Fibroblast of skin of right quadriceps (primary cell): ENCODE measurements at regions not wholly inside any gene's neighbourhood (a gene's known extent, or its start where the extent isn't known, plus 50 kb on each side); places are given as distances from the start of the nearest gene placed in this dataset.
A peak's percentile ranks its signal among the peaks of the same experiment; 100 is the strongest.
"Not testable (repeated sequence)": the region's sequence is repeated elsewhere in the genome, so short reads cannot be mapped to it uniquely, and the experiment has no call there.

Source experiments
- DNase-seq: peaks from one replicate; pipeline ENCODE4 v3.0.0-alpha.2; 2013

DNA sequence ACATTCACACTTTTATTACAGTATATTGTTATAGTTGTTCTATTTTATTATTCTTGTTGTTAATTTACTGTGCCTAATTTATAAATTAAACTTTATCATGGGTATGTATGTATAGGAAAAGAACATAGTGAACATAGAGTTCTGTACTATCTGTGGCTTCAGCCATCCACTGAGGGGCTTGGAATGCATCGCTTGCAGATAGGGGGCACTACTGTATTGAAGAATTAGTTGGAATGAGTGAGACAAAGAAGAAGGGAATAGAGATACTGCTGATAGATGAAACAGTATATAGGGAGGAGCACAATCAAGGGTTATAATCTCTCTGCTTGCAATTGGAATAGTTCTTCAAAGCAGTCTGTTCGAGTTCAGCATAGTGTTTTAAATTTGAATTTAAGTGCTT is 432.2 kb downstream of the RAB38 start:
- no peak for DNase-seq

DNA sequence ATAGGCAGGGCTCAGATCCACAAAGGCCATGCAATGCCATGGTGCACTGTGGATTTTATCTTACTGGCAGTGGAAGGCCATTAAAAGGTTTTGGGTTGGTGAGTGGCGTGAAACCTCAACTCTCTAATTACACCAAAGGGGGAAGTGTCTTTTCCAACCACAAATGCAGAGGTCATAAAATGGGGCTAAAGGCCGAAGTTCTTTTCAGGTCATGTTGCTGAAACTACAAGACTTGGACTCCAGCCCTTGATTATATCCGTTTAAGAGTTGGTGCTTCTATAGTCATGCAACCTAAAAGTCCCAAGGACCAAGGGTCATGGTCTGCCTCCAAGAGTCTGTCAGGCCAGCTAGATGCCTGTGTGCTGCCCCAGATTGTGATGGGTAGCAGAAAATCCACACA is 434.3 kb downstream of the RAB38 start:
- no peak for DNase-seq

DNA sequence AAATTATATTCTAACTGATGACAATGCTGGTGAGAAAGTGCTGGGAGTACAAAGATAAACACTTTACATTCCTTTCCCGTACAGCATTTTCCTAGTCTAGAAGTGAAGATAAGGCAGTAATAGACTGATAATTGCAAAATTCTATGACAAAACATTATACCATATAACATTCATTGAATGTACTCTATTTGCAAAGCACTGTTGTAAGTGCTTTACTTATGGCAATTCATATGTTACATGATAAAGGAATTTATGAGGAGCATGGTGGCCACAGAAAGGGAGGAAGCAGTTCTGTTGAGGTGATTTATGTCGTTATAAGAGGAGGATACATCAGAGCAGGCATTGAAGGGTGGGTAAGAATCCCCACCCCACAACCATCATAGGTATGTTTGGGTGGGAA is 434.8 kb downstream of the RAB38 start:
- DNase-seq, result no peak

DNA sequence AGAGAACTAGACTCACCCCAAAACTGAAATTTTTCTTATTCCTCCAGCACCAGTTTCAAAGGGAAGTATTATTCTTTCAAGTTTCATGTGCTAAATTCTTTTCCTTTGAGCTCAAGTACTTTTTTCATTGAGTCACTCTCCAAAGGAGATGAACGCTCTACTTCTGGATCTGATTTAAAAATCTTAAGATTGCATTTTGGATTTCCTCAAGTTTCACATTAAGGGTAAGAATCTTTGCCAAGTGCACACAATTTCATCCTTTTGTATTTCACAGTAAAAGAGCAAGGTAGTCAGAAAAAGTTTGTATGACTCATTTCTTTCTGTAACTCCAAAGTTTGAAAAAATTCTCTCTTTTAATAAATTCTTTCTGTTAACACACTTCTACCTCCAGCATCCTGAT is 435.5 kb downstream of the RAB38 start:
- DNase-seq, result peak; percentile 43

DNA sequence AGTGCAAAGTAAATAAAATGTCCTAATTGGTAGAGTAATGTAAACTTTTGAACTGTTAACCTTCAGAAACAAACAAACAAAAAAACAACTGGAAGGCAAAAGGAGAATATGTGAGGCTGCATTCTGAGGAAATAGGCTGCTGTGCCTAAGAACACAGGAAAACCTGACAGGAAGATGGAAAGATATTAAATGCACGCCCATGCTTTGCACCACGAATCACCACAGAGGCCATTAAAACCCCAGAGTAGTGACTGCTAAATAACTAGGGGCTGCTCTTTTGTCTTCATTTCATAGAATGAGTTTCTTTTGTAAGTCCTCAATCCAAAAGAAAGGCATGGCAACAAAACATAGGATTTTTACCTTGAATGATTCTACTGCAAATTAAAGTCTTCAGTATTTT is 436.0 kb downstream of the RAB38 start:
- DNase-seq, result no peak

DNA sequence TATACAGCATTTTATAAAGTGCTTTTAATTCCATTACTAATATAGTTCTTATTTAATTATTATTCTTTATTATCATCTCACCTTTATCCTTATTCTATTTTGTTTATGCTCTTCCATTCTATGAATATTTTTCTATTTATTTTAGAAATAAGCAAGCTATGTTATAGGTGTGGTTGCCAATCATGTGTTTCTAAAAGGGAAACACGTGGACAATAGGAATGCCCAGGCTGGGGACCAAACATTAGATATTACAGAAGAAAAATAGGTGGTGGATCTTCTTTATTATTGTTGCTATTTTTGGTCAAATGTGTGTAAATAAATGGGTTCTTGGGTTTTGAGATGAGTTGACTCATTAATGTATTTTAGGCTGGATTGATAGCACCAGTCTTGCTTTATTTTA is 438.3 kb downstream of the RAB38 start:
- no peak for DNase-seq

DNA sequence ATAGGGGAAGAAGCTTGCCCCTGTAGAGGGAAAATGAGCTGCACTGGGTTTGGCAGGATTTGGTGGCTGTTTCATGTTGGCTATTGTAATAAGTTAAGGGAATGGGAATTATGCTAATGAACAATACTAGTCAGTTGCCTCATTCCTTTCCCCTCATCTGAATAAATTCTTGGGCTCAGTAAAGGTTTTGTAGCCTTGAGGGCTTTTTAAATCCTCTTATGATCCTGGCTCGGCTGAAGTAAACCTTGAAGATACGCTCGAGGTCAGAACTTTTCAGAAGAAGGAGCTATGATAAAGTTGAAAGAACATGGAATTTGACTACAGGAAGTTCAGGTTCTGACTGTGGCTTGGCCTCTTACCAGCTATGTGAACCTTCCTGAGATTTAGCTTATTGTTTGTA is 448.7 kb downstream of the RAB38 start:
- DNase-seq, result peak; percentile 12

DNA sequence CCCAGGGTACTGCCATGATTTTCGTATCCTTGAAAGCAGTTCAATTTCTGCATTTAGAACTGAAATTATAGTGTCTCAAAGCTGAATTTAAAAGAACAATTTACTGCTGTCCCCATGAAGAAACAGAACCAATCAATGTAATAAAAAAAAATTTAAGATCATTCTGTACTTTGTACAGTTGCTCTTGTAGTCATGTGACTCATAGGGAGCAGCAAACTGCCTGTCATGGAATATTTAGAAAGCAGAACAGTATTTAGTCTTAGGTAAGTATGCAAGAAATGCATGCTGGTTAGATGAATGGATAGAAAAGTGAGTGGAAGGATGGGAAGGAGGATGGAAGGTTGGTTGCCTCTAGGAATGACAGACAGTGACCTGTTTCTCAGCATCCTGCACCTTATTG is 450.9 kb downstream of the RAB38 start:
- DNase-seq, result no peak

DNA sequence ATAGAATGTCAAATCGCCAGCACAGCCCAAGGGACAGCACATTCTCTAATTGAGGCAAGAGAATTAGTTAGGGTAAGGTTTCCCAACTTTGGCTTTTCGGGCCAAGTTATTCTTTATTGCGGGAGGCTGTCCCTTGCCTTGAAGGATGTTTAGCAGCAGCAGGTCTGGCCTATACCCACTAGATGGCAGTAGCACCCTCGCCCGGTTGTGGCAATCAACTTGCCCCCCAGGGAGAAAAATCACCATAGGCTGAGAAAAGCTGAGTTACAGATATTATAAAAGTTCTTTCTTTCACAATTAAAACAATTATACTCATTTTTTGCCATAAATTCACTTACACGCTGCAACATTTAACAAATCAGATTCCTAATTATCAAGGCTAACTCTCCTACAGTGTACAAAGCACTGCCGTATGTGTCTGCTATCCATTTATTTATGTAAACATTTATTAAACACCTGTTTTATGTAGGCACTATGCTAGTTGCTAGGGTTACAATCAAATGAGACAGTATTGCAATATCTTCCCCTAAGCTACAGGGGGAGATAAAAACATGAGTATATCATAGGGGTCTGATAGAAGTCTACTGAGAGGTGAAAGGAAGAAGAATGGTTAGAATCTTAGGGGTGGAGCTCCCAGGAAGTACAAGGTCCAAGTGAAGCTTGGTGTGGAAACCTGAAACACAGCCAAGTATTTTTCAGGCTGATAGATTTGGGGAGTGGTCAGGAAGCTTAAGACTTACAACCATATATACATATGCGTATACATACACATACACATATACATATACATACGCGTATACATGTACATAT is 452.3 kb downstream of the RAB38 start:
- DNase-seq, result peak; percentile 8

DNA sequence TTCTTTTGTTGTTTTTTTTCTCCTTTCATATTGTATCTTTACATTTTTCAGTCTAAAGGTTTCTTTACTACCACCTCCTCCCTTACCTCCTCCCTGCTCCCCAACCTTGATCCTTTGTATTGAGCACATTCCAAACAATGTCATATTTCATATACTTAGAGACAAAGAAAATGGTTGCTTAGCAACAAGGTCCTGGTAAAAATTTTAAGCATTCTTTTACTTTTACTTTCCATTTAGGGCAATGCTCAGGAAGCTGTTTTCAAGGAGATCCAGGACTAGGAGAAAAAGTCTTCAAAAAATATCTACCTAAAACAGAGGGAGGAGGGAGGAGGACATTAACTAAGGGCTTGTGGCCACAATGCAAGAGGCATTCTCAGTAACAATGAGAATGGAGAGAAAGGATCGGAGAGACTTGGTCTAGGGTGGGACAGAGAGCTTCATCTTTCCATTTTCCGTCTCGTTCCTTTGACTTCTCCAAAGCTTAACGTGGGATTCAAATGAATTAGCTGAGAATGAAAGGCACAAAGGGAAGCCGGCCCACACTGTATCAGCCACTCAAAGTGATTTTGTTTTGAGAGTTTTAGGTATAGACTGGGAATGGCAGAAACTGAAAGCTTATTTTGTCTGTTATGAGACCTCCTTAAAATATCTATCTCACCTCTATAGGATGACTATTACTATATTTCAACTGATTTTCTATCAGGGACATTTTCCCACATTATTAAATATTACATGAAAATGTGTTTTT is 455.7 kb downstream of the RAB38 start:
- DNase-seq, result peak; percentile 4

DNA sequence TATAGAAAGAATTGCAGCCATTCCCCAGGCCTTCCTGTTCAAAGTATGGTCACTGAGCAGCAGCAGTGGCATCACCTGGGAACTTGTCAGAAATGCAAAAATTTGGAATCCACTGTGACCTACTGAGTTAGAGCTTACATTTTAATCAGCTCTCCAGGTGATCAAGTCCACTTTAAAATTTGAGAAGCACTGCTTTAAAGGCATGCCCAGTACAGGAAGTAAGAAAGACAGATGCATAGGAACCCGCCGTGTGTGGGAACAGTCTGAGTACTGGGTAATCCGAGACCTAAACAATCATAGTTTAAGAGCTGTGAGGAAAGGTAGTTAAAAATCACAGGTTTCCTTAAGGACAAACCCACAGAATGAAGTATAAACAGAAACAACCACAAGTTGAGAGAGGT is 462.4 kb downstream of the RAB38 start:
- DNase-seq, result no peak

DNA sequence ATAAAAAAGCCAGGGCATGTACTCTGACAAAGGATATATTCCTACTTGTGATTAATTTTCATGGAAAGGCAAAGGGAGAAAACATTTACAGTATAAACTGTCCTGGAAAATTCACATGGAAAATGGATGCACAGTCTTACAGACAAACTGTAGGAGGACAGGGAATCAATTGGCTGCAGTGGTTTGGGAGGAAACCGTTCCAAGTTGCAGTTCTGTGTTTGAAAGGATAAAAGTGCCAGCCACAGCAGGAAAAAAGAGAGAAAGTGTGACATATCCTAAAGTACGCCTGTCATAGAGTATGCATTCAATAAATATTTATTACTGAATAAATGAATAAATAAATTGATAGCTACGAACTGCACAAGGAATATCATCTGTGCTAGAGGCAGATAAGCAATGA is 462.9 kb downstream of the RAB38 start:
- DNase-seq, result no peak

DNA sequence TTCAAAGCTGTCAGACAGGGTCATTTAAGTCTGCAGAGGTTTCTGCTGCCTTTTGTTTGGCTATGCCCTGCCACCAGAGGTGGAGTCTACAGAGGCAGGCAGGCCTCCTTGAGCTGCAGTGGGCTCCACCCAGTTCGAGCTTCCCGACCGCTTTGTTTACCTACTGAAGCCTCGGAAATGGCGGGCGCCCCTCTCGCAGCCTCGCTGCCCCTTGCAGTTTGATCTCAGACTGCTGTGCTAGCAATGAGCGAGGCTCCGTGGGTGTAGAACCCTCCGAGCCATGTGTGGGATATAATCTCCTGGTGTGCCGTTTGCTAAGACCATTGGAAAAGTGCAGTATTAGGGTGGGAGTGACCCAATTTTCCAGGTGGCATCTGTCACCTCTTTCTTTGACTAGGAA is 471.7 kb downstream of the RAB38 start:
- not testable (repeated sequence) for DNase-seq

DNA sequence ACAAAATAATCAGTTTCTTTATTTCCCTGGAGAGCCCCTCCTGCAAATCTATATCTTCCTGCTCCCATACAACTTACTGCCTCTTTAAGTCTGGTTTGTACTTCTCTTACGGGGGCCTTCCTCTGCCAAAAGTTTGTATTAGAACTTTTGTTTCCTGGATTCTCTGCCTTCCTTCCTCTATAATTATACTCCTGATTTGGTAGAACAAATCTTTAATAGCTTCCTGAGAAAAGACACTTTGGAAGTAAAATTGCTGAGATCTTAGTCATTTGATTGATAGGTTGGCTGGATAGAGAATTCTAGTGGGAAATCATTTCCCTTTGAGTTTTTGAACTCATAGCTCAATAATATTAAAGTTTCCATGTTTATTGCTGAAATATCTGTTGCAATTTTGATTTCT is 499.2 kb downstream of the RAB38 start:
- no peak for DNase-seq

DNA sequence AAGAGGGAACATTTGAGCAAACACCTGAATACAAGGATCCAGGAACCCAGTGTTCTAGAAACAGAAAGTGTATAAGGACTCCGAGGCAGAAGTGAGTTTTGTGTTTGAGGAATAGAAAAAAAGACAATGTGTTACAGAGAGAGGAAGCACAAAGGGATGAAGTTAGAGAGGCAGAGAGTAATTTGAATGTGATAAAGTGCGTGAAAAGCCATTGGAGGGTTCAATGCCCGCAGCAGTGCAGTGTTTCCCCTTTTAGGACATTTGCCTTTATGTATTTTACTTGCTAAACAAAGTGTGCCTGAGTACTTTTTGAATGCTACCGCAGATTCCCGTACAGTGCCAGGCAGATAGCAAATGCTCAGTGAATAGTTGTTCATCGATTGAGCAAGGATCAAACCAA is 508.5 kb downstream of the RAB38 start:
- no peak for DNase-seq

DNA sequence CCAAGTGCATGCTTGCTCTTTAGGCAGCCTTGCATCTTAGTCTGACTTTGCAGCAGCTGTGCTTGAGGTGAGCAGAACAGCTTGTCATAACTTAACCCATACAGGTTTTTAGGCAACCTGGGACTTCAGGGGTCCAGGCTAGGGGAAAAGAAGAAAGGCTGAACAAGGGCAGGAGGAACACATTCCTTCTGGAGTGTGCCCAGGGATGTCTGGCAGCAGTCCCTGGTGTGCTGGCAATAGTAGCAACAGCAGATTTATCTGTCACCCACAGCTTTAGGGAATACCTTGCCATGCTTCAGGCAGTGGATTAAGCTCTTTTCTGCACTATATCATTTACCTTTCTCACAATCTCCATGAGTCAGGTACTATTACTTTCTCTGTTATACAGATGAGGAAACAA is 513.0 kb downstream of the RAB38 start:
- no peak for DNase-seq

DNA sequence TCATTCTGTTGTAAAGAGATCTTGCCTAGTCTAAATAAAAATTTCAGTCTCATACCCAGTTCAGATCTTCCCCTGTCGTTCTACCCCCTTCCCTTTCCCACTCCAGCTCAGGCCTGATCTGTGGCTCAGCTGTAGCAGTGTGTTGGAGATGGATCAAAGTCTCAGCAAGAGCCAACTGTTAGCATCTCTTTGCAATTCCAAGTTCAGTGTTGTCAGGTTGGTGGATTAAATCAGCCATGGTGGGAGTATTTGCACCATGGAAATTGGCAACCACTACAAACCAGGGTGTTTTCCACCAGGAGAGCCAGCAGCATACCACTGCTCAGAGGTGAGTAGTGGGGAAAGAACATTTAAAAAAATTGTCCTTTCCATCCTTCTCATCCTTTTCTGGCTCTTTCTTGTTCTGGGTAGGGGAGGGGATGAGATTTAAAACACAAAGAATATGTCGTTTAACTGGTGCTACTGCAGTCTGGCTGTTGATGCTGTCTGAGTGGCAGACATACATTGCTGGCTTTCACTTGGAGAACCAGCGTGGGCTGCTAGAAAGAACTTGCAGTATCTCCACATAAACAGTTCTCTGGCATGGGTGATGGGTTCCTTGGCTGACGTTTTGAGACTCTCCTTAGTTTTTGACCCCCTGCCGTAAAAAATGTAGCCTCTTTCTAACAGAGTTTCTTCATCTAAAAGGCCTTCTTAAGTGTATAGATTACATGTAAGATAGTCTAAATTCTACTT is 514.1 kb downstream of the RAB38 start:
- DNase-seq, result no peak

DNA sequence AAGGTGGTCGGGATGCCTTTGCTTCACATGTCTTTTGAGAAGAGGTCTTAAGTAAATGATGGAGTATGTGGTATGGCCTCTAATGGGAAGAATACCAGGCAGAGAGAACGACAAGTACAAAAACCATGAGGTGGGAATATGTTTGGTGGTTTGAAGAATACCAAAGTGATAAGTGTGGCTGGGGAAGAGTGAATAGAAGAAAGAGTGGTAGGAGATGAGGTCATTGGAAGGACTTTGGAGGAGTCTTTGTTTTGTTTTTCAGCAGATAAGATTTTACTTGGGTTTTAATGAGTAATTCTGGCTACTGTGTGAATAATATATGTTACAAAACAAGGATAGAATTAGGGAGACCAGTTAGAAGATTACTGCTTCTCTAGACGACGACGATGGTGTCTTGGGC is 515.4 kb downstream of the RAB38 start:
- DNase-seq, result no peak

DNA sequence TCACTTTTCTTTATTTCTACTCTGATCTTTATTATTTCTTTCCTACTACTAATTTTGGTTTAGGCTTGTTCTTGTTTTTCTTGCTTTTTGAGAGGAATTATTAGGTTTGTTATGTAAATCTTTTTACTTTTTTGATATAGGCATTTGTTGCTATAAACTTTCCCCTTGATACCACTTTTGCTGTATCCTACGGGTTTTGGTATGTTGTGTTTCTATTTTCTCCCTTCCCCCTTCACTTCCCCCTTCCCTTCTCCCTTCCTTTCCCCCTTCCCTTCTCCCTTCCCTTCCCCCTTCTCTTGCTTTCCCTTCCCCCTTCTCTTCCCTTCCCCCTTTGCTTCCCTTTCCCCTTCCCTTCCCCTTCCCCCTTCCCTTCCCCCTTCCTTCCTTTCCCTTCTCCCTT is 529.6 kb downstream of the RAB38 start:
- DNase-seq, result no peak

DNA sequence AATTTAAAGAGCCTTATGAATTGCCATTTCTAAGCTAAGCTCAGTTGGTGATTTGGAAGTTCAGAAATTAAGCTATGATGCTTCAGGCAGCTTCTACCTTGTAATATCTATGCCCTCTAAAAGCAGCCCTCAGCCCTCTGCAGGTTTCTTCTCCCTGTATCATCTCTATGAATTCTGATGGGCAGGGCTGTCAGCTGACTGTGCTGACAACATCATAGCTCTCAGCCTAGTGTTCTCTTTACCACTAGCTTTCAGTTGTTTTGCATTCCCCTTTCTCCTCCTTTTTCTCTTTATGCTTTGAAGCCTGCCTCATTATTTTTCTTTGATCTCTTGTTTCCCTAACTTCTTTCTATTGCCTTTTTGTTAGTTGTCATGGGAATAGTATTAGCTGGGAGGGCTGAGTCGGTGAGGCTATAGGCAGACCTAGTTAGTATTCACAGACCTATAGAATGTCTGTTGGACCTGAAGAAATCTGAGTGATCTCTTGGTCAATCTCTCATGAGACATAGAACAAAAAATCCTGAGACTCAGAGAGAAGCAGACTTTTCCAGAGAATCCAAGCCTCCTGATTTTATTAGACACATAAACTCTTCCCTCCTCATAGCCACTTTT is 535.4 kb downstream of the RAB38 start:
- DNase-seq, result no peak

DNA sequence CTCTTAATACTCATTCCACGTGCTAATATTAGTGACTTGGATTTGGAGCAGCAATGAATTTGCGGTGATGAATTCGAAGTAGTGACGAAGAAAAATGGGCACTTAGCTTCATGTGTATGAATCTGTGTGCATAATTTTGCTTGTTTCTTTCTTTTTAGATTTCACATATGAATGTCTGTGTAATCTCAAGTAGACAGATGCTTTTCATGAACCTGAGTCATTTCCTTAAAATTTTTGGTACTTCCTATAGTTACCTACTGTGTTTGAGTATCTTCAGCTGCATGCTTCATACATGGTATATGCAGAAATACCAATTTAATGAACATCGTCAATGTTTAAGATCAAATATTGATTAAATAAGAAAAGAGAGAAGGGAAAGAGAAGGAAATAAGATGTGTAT is 540.2 kb downstream of the RAB38 start:
- no peak for DNase-seq

DNA sequence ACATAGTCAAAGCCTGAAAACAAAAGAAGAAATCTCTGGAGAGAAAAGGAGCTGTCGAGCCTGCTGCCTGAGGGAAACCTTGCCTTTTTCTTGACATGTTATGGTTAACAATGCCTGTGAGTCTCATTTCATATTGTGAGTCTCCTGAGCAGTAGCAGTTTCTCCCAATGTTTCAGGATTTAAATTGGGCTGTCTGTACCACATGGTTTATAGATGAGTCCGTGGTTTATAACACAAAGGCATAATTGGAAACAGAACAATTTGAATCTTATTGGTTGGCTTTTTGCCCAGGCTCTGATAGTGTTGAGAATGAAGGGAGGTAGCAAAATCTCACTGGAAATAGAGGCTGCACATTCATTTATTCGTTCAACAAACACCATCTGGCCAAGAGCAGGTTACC is 540.9 kb downstream of the RAB38 start:
- no peak for DNase-seq

DNA sequence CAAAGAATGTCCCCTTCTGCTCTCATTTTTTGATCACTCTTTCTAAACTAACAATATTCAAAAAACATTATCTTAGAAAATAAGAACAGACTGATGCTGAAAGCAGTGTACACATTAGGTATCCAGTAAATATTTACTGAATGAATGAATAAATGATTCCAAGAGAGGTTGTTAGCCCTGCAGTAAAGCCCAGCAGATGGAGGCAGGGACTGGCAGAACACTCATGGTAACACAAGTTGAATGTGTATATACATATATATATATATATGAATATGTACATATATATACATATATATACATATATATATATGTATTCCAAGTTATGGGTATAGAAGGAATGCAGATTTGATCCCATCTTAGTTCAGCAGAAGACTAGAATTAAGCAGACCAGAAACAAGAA is 546.3 kb downstream of the RAB38 start:
- no peak for DNase-seq
